ENCODE measurements at regions not wholly inside any gene's neighbourhood (a gene's known extent, or its start where the extent isn't known, plus 50 kb on each side); places are given as distances from the start of the nearest gene placed in this dataset.

DNA sequence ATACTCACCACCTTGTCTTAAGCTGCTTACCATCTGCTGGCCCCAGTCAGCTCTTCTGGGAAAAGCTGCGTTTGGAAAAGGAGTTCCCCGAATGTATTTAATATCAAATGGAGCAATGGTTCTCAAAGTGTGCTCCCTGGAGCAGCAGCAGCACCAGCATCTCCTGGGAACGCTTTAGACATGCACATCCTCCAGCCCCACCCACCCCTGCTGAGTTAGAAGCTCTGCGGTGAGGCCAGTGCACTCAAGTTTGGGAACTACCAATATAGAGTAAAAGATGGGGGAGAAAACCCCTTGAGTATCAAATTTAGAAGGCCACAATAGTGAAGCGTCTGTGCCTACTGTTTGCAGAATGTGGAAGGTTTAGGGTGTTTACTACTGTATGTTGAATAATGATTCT, 124.0 kb upstream of the TOPAZ1 start:
- Histone ChIP-seq H3K4me1 (ENCODE audit: insufficient read depth, low read length, poor library complexity, severe bottlenecking) (no peaks in the 10 kb centered on the region), H2AFZ (ENCODE audit: low read length) (no peak overlapping the region), H3K9me3 (ENCODE audit: insufficient read depth, low read depth, low read length) (no peaks in the 10 kb centered on the region), H3F3A (ENCODE audit: low read depth) (no peaks in the 10 kb centered on the region), H3K27me3 (ENCODE audit: insufficient read depth, low read length, poor library complexity, severe bottlenecking) (no peaks in the 10 kb centered on the region), H3K4me3 (ENCODE audit: low read length, poor library complexity, severe bottlenecking) (no peak overlapping the region), H3K9ac (ENCODE audit: low read depth, low read length, poor library complexity, severe bottlenecking) (no peak overlapping the region), H4K20me1 (ENCODE audit: insufficient read depth, low read length, poor library complexity, severe bottlenecking) (no peaks in the 10 kb centered on the region), H3K36me3 (ENCODE audit: insufficient read depth, low read length) (no peaks in the 10 kb centered on the region), H3K79me2 (ENCODE audit: insufficient read depth, low read length) (no peaks in the 10 kb centered on the region), H3K9me2 (replicated peaks; ENCODE audit: low read depth, low read length) (no peaks in the 10 kb centered on the region), H3K4me2 (ENCODE audit: low read depth, low read length, poor library complexity, severe bottlenecking) (no peak overlapping the region)
- TF ChIP-seq EZH2phosphoT487 (IDR thresholded peaks at IDR 0.05; ENCODE audit: borderline replicate concordance) = no peak
- TF ChIP-seq, protein P1, sequence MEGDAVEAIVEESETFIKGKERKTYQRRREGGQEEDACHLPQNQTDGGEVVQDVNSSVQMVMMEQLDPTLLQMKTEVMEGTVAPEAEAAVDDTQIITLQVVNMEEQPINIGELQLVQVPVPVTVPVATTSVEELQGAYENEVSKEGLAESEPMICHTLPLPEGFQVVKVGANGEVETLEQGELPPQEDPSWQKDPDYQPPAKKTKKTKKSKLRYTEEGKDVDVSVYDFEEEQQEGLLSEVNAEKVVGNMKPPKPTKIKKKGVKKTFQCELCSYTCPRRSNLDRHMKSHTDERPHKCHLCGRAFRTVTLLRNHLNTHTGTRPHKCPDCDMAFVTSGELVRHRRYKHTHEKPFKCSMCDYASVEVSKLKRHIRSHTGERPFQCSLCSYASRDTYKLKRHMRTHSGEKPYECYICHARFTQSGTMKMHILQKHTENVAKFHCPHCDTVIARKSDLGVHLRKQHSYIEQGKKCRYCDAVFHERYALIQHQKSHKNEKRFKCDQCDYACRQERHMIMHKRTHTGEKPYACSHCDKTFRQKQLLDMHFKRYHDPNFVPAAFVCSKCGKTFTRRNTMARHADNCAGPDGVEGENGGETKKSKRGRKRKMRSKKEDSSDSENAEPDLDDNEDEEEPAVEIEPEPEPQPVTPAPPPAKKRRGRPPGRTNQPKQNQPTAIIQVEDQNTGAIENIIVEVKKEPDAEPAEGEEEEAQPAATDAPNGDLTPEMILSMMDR (conservative IDR thresholded peaks at IDR 0.05; ENCODE audit: low read length) = no peak

- H3K4me1 ChIP-seq (ENCODE audit: insufficient read depth, low read length, poor library complexity, severe bottlenecking) = no peaks in the 10 kb centered on the region
- H3K36me3 ChIP-seq (ENCODE audit: insufficient read depth, low read length) = no peaks in the 10 kb centered on the region
- TF ChIP-seq, protein P1 (conservative IDR thresholded peaks at IDR 0.05; ENCODE audit: low read length) = no peak
- TF ChIP-seq EZH2phosphoT487 (IDR thresholded peaks at IDR 0.05; ENCODE audit: borderline replicate concordance) = no peak
- H2AFZ ChIP-seq (ENCODE audit: low read length) = no peak overlapping the region
- no peaks in the 10 kb centered on the region for H3F3A ChIP-seq (ENCODE audit: low read depth)
- H3K27me3 ChIP-seq (ENCODE audit: insufficient read depth, low read length, poor library complexity, severe bottlenecking) = no peaks in the 10 kb centered on the region
- H3K4me3 ChIP-seq (ENCODE audit: low read length, poor library complexity, severe bottlenecking) = no peak overlapping the region
- H3K4me2 ChIP-seq (ENCODE audit: low read depth, low read length, poor library complexity, severe bottlenecking) = no peak overlapping the region
- H4K20me1 ChIP-seq (ENCODE audit: insufficient read depth, low read length, poor library complexity, severe bottlenecking) = no peaks in the 10 kb centered on the region
- H3K9ac ChIP-seq (ENCODE audit: low read depth, low read length, poor library complexity, severe bottlenecking) = no peak overlapping the region
- H3K79me2 ChIP-seq (ENCODE audit: insufficient read depth, low read length) = no peaks in the 10 kb centered on the region
- H3K9me2 ChIP-seq (replicated peaks; ENCODE audit: low read depth, low read length) = no peaks in the 10 kb centered on the region
- no peaks in the 10 kb centered on the region for H3K9me3 ChIP-seq (ENCODE audit: insufficient read depth, low read depth, low read length)
Measured at GRCh38 chr3:44120721-44121582, 120.7 kb upstream of the TOPAZ1 start.

DNA sequence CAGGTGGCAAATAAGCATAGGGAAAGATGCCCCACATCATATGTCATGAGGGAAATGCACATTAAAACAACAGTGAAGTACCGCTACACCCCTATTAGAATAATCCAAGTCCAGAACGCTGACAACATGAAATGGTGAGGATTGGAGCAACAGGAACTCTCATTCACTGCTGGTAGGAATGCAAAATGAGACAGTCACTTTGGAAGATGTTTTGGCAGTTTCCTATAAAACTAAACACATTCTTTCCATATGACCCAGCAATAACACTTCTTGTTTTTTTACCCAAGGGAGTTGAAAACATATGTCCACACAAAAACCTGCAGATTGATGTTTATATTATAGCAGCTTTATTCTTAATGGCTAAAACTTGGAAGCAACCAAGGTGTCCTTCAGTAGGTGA, 116.4 kb upstream of the TOPAZ1 start:
- Histone ChIP-seq H2AFZ (ENCODE audit: low read length) (no peak overlapping the region), H3K36me3 (ENCODE audit: insufficient read depth, low read length) (no peaks in the 10 kb centered on the region), H3K79me2 (ENCODE audit: insufficient read depth, low read length) (no peaks in the 10 kb centered on the region), H3K27me3 (ENCODE audit: insufficient read depth, low read length, poor library complexity, severe bottlenecking) (no peaks in the 10 kb centered on the region), H3K9me3 (ENCODE audit: insufficient read depth, low read depth, low read length) (no peaks in the 10 kb centered on the region), H3K4me1 (ENCODE audit: insufficient read depth, low read length, poor library complexity, severe bottlenecking) (peaks cover 21% of the 10 kb centered on the region), H3F3A (ENCODE audit: low read depth) (no peaks in the 10 kb centered on the region), H4K20me1 (ENCODE audit: insufficient read depth, low read length, poor library complexity, severe bottlenecking) (no peaks in the 10 kb centered on the region), H3K4me3 (ENCODE audit: low read length, poor library complexity, severe bottlenecking) (no peak overlapping the region), H3K9ac (ENCODE audit: low read depth, low read length, poor library complexity, severe bottlenecking) (no peak overlapping the region), H3K9me2 (replicated peaks; ENCODE audit: low read depth, low read length) (no peaks in the 10 kb centered on the region), H3K4me2 (ENCODE audit: low read depth, low read length, poor library complexity, severe bottlenecking) (no peak overlapping the region)
- TF ChIP-seq, protein P1 (conservative IDR thresholded peaks at IDR 0.05; ENCODE audit: low read length) = no peak
- no peak for TF ChIP-seq EZH2phosphoT487 (IDR thresholded peaks at IDR 0.05; ENCODE audit: borderline replicate concordance)

All from Loucy (cell line).